ENCODE measurements at regions not wholly inside any gene's neighbourhood (a gene's known extent, or its start where the extent isn't known, plus 50 kb on each side); places are given as distances from the start of the nearest gene placed in this dataset.

- TF ChIP-seq POLR2A (IDR thresholded peaks at IDR 0.05; ENCODE audit: low read depth, low read length) (no peak), TAF1 (IDR thresholded peaks at IDR 0.05; ENCODE audit: borderline replicate concordance, low read depth, low read length) (no peak)
These were observed 2585.3 kb downstream of the ARAP2 start for GRCh38 chr4:33658971-33659370.
